Nucleus accumbens (tissue), 56 donors: ENCODE measurements at regions not wholly inside any gene's neighbourhood (a gene's known extent, or its start where the extent isn't known, plus 50 kb on each side); places are given as distances from the start of the nearest gene placed in this dataset.
"Not testable (repeated sequence)": the region's sequence is repeated elsewhere in the genome, so short reads cannot be mapped to it uniquely, and the experiment has no call there.

ENCODE experiments used
- DNase-seq, 56 donors: peaks; one replicate each; lab custom pipeline; 2025; lab: John Stamatoyannopoulos, UW

DNA sequence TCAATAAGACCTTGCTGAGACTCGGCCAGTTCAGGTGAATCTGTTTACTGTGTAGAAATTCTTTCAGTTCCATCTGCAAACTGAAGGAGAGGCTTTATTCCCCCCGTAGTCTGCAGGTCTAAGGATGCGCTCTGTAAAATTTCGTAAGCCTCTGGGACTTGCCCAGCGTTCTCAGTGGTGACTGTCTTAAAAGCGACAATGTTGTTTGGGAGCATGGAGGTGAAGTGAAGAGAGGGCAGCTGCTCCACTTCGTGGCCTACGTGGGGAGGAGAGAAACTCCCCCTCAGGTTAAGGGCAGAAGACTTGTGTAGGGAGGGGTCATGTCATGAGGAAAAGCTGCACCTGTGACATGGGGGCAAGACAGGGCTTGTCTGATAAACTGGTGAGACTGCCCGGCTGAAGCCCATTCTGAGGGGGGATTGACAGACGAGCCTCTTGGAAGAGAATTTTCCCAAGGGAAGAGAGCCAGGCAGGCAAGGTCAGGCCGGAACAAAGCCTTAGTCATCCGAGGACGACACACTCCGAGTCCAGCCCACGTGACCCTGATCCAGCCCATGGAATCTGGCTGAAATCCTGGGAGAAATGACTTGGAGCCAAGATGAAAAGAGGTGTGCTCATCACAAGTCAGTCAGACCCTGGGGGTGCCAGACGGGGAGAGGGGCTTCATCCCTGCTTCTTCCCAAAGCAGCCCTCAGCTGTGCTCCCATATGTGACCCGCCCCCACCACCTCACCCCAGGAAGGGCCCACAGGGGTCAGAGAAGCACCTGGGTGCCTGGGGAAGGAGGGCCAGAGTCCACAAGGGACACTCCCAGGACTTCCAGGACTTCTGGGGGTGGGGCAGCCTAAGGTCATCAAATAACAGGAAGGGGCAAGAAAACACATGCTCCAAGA is 88.5 kb upstream of the SH3BP4 start:
- DNase-seq: peak in 40 of 56 donors; percentile 3 to 79 (median 24)

DNA sequence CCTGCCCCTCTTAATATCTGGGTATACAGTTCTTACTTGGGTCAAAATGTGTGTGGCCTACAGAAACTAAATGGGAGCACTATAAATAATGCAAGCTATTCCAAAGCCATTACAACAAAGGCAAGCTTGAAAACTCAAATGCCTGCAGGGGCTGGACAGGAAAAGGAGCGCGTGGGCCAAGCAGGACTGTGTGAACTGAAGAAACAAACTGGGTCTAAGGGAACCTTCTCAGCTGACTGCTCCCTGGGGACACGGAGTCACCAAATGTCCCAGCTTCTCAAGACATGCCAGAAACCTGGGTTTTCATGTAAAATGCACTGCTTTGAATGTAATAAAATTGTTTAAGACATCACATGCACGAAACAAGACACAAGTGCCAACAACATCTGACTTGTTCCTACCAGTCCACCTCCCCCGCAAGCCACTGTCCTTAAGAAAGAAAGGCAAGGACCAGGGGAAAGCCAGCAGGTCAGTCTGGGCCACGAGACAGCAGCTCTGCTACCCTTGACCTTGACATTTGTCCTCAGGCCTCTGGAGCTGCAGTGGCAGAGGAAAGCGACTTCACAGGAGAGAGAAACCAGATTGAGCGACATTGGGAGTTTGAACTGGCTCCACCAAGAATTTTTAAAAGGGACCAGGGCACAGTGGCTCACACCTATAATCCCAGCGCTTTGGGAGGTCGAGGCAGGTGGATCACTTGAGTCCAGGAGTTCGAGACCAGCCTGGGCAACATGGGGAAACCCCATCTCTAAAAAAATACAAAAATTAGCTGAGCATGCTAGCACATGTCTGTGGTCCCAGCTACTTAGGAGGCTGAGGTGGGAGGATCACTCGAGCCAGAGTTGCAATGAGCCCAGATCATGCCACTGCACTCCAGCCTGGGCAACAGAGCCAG is 89.7 kb upstream of the SH3BP4 start:
- peak in 29 of 56 donors; percentile 1 to 56 (median 14) for DNase-seq

DNA sequence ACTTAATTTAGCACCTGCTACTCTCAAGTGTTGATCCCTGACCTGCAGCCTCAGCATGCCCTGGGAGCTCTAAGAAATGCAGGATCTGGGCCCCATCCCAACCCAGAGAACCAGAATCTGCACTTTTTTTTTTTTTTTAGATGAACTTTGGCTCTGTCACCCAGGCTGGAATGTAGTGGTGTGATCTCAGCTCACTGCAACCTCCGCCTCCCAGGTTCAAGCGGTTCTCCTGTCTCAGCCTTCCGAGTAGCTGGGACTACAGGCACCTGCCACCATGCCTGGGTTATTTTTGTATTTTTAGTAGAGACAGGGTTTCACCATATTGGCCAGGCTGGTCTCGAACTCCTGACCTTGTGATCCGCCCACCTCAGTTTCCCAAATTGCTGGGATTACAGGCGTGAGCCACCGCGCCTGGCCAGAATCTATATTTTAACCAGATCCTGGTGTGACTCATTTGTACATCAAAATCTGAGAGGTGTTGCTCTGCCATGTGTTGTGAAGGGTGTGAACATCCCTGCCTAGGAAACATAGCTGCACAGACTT is 92.4 kb upstream of the SH3BP4 start:
- not testable (repeated sequence) for DNase-seq

DNA sequence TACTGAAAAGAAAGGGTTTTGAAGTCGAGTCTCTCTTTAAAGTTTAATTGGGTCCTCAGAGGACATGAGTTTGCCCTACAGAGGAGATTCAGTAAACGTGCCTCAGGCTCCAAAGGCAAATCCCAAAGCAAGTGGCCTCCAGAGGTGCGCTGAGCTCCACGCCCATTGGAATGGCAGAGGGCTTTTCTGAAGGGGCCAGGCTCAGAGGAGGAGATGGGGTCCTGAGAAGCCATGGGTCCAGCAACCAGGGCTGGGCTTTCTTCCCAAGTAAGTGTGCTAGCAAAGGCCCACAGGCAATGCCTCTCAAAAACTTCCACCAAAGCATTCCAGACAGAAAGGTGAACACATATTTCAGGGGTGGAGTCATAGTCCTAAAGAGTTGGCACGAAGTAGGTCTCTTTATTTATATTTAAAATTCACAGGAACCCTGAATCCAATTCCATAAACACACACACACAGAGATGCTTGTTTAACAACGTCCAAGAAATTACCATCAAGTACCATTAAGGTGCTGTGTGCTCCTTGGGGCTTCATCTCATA is 93.0 kb upstream of the SH3BP4 start:
- DNase-seq: no peak

GRCh38 chr2:234858145-234858544 is 93.7 kb upstream of the SH3BP4 start:
- no peak for DNase-seq

GRCh38 chr2:234853729-234854128 is 98.1 kb upstream of the SH3BP4 start:
- no peak for DNase-seq

DNA sequence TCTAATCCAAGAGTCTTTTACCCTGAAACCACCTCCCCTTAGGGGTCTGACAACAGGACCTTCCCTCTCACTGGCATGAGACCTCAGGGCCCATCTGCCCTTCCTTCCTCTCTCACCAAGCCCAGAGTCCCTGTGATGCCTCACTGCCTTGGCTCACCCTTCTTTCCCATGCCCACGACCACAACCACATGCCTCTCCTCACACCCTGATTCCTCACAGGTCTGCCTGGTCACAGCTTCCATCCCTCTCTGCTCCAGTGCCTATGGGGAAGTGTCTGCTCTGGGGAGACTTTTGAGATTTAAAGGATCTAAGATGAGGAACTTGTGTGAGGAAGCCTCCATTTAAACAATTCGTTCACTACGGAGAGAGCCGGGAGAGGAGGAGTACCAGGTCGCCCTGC is 98.9 kb upstream of the SH3BP4 start:
- DNase-seq: no peak

GRCh38 chr2:234852035-234852434 is 99.8 kb upstream of the SH3BP4 start:
- no peak for DNase-seq

DNA sequence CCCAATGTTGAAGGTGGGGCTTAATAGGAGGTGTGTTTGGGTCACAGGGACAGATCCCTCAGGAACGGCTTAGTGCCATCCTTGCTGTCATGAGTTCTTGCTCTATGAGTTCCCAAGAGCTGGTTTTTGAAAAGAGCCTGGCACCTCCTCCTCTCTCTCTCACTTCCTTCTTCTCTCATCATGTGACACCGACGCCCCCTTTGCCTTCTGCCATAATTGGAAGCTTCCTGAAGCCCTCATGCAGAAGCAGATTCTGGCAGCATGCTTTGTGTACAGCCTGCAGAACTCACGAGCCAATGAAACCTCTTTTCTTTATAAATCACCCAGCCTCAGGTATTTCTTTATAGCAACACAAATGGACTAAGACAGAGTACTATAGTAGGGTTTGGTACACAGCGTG is 100.4 kb upstream of the SH3BP4 start:
- DNase-seq: no peak

- no peak for DNase-seq
Observed at GRCh38 chr2:234850818-234851217, 101.0 kb upstream of the SH3BP4 start.

- no peak for DNase-seq
Observed at GRCh38 chr2:234849678-234850077, 102.1 kb upstream of the SH3BP4 start.

GRCh38 chr2:234848578-234848977 is 103.2 kb upstream of the SH3BP4 start:
- no peak for DNase-seq

GRCh38 chr2:234847639-234848038 is 104.2 kb upstream of the SH3BP4 start:
- DNase-seq: no peak

DNA sequence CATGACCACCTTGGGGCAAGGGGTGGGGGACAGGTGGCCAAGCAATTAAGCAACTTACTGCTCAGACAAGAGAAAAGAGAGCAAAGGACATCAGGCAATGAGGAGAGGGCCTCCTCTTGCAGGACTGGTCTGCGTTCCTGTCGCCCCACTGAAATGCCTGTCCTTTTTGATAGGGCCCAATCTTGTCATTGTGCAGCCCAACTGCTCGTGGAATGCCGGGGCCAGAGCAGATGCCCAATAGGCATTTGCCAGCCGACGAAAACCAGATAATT is 104.5 kb upstream of the SH3BP4 start:
- DNase-seq: no peak

GRCh38 chr2:234846599-234847363 is 105.0 kb upstream of the SH3BP4 start:
- no peak for DNase-seq

DNA sequence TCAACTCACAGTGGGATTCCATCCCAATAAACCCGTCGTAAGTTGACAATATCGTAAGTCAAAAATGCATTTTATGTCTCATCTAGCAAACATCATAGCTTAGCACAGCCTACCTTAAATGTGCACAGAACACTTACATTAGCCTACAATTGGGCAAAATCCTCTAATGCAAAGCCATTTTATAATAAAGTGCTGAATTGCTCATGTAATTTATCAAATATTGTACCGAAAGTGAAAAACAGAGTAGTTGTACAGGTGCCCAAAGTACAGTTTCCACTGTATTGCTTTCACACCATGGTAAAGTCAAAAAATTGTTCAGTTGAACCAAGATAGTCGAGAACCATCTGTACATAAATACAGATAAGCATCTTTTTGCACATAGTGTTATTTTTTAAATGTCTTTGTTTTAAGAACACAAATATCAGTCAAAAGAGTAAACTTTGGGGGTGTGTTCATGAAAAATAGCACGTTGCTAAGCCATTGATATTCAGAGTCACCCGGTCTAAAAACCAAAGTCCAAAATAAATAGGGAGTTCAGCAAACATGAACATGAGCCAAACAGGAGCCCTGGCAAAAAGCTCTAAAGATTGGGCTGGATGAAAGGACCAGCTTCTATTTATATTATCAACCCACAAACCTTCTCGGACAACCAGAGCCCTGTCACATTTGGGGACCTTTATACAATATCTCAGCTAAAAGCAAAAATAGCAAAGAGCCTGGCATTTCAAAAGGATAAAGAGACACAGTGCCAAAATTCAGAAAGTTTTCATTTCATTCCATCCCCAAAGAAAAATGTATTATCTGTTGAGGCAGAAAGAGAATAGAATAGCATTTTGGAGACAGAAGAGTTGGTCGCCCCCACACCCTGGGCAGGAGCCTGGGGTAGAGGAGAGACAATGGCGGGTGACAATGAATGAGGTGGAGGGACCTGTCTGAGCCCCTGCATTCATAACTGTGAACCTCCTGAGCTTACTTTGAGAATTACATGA is 105.9 kb upstream of the SH3BP4 start:
- no peak for DNase-seq

DNA sequence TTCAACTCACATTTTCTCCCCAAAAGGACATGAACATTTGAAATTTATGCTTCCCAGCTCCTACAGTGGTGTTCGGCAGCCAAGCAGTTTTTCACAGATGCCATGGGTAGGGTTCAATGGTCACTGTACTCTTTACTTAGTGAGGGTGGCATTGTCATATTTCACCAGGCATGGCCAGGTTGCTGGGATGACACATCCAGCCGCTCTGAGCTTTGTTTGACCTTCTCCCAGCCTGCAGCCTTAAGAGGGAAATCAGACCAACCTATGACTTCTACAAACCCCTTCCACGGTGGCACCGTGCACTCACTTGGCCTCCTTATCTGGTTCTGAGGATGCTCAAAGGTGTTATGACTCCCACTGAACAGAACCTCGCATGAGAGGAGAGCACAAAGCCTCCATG is 108.4 kb upstream of the SH3BP4 start:
- no peak for DNase-seq

DNA sequence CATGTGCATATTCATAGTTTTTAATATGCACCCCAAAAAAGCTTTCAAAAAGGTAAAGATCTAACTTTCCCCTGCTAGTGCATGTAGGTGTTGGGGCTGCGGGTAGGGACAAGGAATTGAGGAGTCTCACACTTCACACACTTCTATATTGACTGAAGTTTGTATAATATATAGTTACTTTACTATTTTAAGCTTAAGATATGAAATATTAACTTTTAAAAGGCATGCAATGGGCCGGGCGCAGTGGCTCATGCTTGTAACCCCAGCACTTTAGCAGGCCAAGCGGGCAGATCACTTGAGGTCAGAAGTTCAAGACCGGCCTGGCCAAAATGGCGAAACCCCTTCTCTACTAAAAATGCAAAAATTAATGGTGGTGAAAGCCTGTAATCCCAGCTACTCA is 109.1 kb upstream of the SH3BP4 start:
- no peak for DNase-seq

DNA sequence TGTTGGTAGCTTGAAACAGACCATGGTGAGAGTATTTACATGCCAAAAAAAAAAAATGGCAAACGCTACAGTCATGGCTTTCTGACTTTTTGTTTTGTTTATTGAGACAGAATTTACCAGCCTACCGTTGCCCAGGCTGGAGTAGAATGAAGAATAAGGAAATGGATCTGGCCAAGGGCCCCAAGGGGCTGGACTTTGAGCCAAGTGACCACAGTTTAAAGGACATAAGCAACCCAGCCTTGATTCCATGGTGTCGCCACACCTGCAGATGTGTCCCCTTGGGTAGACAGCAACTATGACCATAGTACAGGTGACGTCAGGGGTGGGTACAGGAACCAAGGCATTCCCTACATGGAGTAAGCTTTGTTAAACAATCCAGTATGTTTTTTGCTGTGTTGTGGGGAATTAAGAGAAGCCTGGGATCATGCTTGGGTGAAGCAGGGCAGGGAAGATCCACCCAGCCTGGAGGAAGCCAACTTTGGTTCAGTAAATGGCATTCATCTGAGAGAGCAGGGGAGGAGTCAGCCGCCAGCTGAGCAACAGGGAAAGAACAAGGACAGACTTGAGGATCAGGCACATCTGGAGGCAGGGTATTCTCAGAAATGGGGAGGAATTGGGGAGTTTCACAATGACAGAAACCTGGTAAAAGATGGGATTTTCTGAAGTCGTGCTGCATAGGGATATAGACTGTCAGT is 110.3 kb upstream of the SH3BP4 start:
- no peak for DNase-seq
